Ishikawa (cell line): ENCODE measurements at regions not wholly inside any gene's neighbourhood (a gene's known extent, or its start where the extent isn't known, plus 50 kb on each side); places are given as distances from the start of the nearest gene placed in this dataset.

Source experiments
- CREB1 ChIP-seq: IDR thresholded peaks from 2 replicates; pipeline ENCODE4 v1.6.1; 2012; ENCODE audit warnings: low read depth
- EP300 ChIP-seq: IDR thresholded peaks from 2 replicates; pipeline ENCODE4 v1.6.1; 2012; ENCODE audit warnings: borderline replicate concordance
- FOXM1 ChIP-seq: IDR thresholded peaks from 2 replicates; pipeline ENCODE4 v1.6.1; 2012; ENCODE audit warnings: low read depth, borderline replicate concordance
- NFIC ChIP-seq: IDR thresholded peaks from 2 replicates; pipeline ENCODE4 v1.6.1; 2012
- RAD21 ChIP-seq: IDR thresholded peaks from 2 replicates; pipeline ENCODE4 v1.6.1; 2012; ENCODE audit warnings: low read depth
- TAF1 ChIP-seq: IDR thresholded peaks from 2 replicates; pipeline ENCODE4 v1.6.1; 2012; ENCODE audit warnings: low read depth, mild to moderate bottlenecking
- TCF12 ChIP-seq: IDR thresholded peaks from 2 replicates; pipeline ENCODE4 v1.6.1; 2012; ENCODE audit warnings: low read depth
- TEAD4 ChIP-seq: IDR thresholded peaks from 2 replicates; pipeline ENCODE4 v1.6.1; 2012
- YY1 ChIP-seq: IDR thresholded peaks from 2 replicates; pipeline ENCODE4 v1.6.1; 2012; ENCODE audit warnings: low read depth
- TF ChIP-seq, protein P1 (sequence below): IDR thresholded peaks from 2 replicates; pipeline ENCODE4 v1.6.1; 2012; ENCODE audit warnings: low read depth, mild to moderate bottlenecking
- TF ChIP-seq, protein P2 (sequence below): IDR thresholded peaks from 2 replicates; pipeline ENCODE4 v1.6.1; 2012

DNA sequence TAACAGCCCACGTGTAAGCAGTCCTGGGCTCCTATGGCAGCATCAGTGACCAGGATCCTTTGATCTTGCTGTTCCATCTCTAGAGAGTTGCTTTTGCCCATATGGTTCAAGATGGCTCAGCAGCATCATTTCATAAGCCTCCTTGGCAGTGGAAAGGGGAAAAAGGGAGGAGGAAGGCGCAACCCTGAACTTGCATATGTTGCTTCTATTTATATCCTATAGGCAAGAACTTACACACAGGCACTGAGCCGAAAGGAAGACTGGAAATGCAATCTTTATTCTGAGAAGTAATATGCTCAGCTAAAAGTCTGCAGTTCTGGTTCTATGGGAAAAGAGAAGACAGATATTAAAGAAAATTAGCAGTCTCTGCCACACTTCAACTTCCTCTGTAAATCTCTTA is 167.7 kb upstream of the PLXNC1 start:
- TF ChIP-seq, protein P1, sequence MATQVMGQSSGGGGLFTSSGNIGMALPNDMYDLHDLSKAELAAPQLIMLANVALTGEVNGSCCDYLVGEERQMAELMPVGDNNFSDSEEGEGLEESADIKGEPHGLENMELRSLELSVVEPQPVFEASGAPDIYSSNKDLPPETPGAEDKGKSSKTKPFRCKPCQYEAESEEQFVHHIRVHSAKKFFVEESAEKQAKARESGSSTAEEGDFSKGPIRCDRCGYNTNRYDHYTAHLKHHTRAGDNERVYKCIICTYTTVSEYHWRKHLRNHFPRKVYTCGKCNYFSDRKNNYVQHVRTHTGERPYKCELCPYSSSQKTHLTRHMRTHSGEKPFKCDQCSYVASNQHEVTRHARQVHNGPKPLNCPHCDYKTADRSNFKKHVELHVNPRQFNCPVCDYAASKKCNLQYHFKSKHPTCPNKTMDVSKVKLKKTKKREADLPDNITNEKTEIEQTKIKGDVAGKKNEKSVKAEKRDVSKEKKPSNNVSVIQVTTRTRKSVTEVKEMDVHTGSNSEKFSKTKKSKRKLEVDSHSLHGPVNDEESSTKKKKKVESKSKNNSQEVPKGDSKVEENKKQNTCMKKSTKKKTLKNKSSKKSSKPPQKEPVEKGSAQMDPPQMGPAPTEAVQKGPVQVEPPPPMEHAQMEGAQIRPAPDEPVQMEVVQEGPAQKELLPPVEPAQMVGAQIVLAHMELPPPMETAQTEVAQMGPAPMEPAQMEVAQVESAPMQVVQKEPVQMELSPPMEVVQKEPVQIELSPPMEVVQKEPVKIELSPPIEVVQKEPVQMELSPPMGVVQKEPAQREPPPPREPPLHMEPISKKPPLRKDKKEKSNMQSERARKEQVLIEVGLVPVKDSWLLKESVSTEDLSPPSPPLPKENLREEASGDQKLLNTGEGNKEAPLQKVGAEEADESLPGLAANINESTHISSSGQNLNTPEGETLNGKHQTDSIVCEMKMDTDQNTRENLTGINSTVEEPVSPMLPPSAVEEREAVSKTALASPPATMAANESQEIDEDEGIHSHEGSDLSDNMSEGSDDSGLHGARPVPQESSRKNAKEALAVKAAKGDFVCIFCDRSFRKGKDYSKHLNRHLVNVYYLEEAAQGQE: no peak
- no peak for TF ChIP-seq TEAD4
- no peak for TF ChIP-seq EP300
- no peak for TF ChIP-seq RAD21
- TF ChIP-seq CREB1: no peak
- TF ChIP-seq FOXM1: no peak
- TF ChIP-seq YY1: no peak
- no peak for TF ChIP-seq TCF12
- TF ChIP-seq NFIC: no peak
- TF ChIP-seq, protein P2, sequence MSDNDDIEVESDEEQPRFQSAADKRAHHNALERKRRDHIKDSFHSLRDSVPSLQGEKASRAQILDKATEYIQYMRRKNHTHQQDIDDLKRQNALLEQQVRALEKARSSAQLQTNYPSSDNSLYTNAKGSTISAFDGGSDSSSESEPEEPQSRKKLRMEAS: no peak
- TF ChIP-seq TAF1: no peak
